G401 (cell line): ENCODE measurements at regions not wholly inside any gene's neighbourhood (a gene's known extent, or its start where the extent isn't known, plus 50 kb on each side); places are given as distances from the start of the nearest gene placed in this dataset.

Experiments used
- DNase-seq: peaks from one replicate; pipeline ENCODE4 v3.0.0-alpha.2; 2015; ENCODE audit warnings: low spot score
- in situ Hi-C: cut with HindIII; loops from 2 replicates; pipeline ENCODE4 v1.10.0; 2016; ENCODE audit warnings: low sequenced_read_pairs, mixed read lengths

DNA sequence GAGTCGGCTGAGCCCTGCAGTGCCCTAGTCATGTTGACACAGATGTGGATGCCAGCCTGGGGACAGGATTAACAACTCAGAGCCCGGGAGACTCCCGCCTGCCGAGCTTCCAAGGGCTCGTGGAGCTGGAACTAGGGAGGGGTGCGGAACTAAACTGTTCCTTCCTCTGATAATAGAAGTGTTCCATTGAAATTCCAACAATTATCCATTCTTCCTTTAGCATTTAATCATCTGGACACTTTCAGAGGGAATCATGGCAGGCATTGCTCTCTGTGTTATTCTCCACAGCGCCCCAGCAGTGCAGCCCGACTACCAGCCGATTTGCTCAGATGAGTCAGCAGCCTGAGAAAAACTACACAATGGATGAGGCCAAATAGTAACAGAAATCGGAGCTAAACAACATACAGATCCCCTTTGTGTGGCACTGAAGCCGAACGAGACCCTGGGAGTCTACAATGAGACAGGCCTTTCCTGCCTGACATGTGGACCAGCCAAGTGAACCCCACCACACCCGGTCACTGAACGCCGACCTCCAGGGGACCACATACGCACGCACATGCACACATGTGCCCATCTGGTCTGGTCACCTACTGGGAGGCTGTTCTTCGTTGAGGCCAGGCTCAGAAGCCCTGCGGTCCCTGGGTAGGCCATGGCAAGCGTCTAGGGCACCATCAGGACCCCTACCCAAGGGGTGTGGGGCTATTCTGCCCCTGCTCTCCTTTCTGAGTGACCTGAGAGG is 238.4 kb upstream of the AFDN start:
- no peak for DNase-seq
- in situ Hi-C loops, result no loop called here

DNA sequence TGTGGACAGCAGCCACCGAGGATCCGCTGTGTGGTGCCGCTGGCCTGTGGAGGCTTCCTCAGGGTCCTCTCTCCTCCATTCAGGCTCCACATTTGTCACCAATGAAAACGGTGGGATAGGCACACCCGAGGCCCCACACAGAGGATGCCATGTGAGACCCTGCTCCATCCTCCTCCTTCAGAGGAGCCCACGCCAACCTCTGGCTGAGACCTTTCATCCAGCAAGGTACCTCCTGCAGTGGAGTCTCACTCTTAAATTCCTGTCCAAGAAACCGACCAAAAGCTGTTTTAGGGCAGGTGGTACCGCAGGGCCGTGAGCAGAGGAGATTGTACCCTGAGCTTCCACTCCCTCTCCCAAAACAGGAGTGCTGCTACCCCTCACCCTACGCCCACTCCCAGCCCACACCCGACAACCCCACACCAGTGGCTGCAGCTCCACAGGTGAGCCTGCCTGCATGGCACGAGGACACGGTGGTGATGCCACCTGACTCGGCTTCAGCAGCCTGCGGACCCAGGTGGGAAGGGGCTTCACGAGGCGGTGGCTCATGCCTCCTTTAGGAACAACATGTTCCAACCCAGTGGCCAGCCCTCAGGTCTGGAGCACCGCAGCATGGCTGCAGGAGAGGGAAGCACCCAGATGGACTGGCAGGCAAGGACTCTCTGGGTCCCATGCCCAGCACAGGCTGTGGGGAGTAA is 237.6 kb upstream of the AFDN start:
- DNase-seq, result no peak
- in situ Hi-C loops, result no loop called here

DNA sequence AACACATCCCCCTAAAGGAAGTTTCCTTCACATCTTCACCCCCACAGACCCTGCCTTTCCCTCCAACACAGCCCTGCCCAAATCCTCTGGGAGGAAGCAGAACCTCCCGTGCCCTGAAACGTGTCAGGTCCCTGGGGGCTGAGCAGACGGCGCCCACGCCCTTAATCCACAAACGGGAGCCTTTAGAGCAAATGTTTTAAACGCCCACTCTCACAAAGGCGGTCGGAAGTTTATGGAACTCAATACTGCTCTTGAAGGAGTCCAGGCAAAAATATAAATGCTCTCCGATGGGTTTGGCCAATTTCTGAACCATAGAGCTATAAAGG is 237.1 kb upstream of the AFDN start:
- in situ Hi-C loops, result no loop called here
- no peak for DNase-seq

DNA sequence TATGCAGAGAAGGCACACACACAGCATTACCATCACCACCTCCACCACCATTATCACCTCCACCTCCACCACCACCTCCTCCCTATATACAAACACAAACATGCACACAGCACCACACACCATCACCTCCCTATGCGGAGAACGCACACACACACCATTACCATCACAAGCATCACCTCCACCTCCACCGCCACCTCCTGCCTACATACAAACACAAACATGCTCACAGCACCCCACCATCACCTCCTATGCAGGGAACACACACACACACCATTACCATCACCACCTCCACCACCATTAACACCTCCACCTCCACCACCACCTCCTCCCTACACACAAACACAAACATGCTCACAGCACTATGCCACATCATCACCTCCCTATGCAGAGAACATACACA is 236.5 kb upstream of the AFDN start:
- in situ Hi-C loops, result no loop called here
- no peak for DNase-seq
